ENCODE measurements at regions not wholly inside any gene's neighbourhood (a gene's known extent, or its start where the extent isn't known, plus 50 kb on each side); places are given as distances from the start of the nearest gene placed in this dataset.

DNA sequence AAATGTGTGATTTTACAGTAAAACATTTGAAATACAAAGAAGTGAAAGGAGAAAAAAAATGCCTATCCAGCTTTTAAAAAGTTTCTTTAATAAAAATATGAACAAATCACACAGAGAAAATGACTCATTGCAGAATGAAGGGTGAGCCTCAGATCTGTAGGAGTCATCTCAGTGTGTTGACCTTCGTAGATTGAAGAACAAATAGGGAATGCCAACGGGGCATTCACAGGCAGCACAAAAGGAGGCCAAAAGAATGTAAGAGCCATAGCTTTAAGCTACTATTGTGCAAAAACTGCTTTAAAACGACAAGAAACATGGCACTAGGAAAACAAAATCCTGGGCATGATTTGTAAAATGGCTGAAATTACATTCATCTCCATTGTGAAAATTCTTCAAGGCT is 782.7 kb upstream of the CELF2 start:
- H3K27ac ChIP-seq (ENCODE audit: low read depth, low read length): no peak overlapping the region
- no peaks in the 10 kb centered on the region for H3K36me3 ChIP-seq (ENCODE audit: control insufficient read depth, low read length)
- no peaks in the 10 kb centered on the region for H3K9me2 ChIP-seq (replicated peaks; ENCODE audit: control insufficient read depth, low read length)
- no peak for TF ChIP-seq EZH2phosphoT487 (IDR thresholded peaks at IDR 0.05; ENCODE audit: borderline replicate concordance, low read length)
- TF ChIP-seq, protein P1, sequence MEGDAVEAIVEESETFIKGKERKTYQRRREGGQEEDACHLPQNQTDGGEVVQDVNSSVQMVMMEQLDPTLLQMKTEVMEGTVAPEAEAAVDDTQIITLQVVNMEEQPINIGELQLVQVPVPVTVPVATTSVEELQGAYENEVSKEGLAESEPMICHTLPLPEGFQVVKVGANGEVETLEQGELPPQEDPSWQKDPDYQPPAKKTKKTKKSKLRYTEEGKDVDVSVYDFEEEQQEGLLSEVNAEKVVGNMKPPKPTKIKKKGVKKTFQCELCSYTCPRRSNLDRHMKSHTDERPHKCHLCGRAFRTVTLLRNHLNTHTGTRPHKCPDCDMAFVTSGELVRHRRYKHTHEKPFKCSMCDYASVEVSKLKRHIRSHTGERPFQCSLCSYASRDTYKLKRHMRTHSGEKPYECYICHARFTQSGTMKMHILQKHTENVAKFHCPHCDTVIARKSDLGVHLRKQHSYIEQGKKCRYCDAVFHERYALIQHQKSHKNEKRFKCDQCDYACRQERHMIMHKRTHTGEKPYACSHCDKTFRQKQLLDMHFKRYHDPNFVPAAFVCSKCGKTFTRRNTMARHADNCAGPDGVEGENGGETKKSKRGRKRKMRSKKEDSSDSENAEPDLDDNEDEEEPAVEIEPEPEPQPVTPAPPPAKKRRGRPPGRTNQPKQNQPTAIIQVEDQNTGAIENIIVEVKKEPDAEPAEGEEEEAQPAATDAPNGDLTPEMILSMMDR (IDR thresholded peaks at IDR 0.05; ENCODE audit: low read depth, low read length, poor library complexity, severe bottlenecking): no peak
- H3K4me1 ChIP-seq (ENCODE audit: control insufficient read depth, low read length): no peaks in the 10 kb centered on the region
- no peaks in the 10 kb centered on the region for H3K79me2 ChIP-seq (ENCODE audit: control insufficient read depth, low read length)
- no peaks in the 10 kb centered on the region for H3F3A ChIP-seq (ENCODE audit: control insufficient read depth, insufficient read depth)
- no peak overlapping the region for H3K4me3 ChIP-seq (ENCODE audit: low read length)
- H4K20me1 ChIP-seq (ENCODE audit: control insufficient read depth, insufficient read depth, low read depth, low read length): no peaks in the 10 kb centered on the region
- no peaks in the 10 kb centered on the region for H3K9me3 ChIP-seq (ENCODE audit: control insufficient read depth, insufficient read depth, low read length)
- no peaks in the 10 kb centered on the region for H3K27me3 ChIP-seq (ENCODE audit: control insufficient read depth, low read length)
- no peak overlapping the region for H3K4me2 ChIP-seq (ENCODE audit: low read length)

DNA sequence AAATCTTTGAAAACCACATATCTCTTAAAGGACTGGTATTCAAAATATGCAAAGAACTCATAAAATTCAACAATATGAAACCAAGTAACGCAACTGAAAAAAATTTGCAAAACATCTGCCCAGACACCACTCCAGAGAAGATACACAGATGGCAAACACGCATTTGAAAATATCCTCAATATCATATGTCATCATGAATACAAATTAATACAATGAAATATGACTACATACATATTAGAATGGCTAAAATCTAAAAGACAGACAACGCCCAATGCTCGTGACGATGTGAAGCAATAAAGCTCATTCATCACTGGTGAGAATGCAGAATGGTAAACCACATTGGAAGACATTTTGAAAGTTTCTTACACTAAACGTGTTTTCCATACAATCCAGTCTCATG is 770.1 kb upstream of the CELF2 start:
- Histone ChIP-seq H3K9me2 (replicated peaks; ENCODE audit: control insufficient read depth, low read length) (no peaks in the 10 kb centered on the region), H3K4me3 (ENCODE audit: low read length) (no peak overlapping the region), H3K27me3 (ENCODE audit: control insufficient read depth, low read length) (no peaks in the 10 kb centered on the region), H3K4me2 (ENCODE audit: low read length) (no peak overlapping the region), H3K36me3 (ENCODE audit: control insufficient read depth, low read length) (no peaks in the 10 kb centered on the region), H3K79me2 (ENCODE audit: control insufficient read depth, low read length) (no peaks in the 10 kb centered on the region), H3K9me3 (ENCODE audit: control insufficient read depth, insufficient read depth, low read length) (no peaks in the 10 kb centered on the region), H3F3A (ENCODE audit: control insufficient read depth, insufficient read depth) (no peaks in the 10 kb centered on the region), H3K27ac (ENCODE audit: low read depth, low read length) (no peak overlapping the region), H4K20me1 (ENCODE audit: control insufficient read depth, insufficient read depth, low read depth, low read length) (no peaks in the 10 kb centered on the region), H3K4me1 (ENCODE audit: control insufficient read depth, low read length) (no peaks in the 10 kb centered on the region)
- TF ChIP-seq, protein P1 (IDR thresholded peaks at IDR 0.05; ENCODE audit: low read depth, low read length, poor library complexity, severe bottlenecking): no peak
- TF ChIP-seq EZH2phosphoT487 (IDR thresholded peaks at IDR 0.05; ENCODE audit: borderline replicate concordance, low read length): no peak

DNA sequence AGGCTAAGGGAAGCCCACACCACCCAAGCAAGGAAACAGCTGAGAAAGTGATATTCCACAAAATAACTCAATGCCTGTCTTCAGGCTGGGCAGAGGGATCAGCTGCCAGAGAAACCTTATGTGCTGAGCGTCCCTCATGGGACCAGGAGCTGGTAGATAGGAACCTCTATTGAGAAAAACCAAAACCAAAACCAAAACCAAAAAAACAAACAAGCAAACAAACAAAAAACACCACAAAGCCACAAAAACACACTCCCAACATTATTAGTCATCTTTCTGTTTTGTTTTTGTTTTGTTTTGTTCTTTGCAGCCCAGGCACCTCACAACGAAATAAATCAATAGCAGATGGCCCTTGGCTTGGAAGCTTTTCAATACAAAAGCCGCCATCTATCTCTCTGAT is 760.8 kb upstream of the CELF2 start:
- TF ChIP-seq, protein P1 (IDR thresholded peaks at IDR 0.05; ENCODE audit: low read depth, low read length, poor library complexity, severe bottlenecking): no peak
- no peak for TF ChIP-seq EZH2phosphoT487 (IDR thresholded peaks at IDR 0.05; ENCODE audit: borderline replicate concordance, low read length)
- Histone ChIP-seq H3K4me2 (ENCODE audit: low read length) (no peak overlapping the region), H3K4me1 (ENCODE audit: control insufficient read depth, low read length) (no peaks in the 10 kb centered on the region), H3K4me3 (ENCODE audit: low read length) (no peak overlapping the region), H3K36me3 (ENCODE audit: control insufficient read depth, low read length) (no peaks in the 10 kb centered on the region), H3K27ac (ENCODE audit: low read depth, low read length) (no peak overlapping the region), H4K20me1 (ENCODE audit: control insufficient read depth, insufficient read depth, low read depth, low read length) (no peaks in the 10 kb centered on the region), H3K79me2 (ENCODE audit: control insufficient read depth, low read length) (no peaks in the 10 kb centered on the region), H3K9me2 (replicated peaks; ENCODE audit: control insufficient read depth, low read length) (no peaks in the 10 kb centered on the region), H3F3A (ENCODE audit: control insufficient read depth, insufficient read depth) (no peaks in the 10 kb centered on the region), H3K27me3 (ENCODE audit: control insufficient read depth, low read length) (no peaks in the 10 kb centered on the region), H3K9me3 (ENCODE audit: control insufficient read depth, insufficient read depth, low read length) (0 out of 2 replicates have a peak, but pooled peaks cover 3% of the 10 kb centered on the region)

DNA sequence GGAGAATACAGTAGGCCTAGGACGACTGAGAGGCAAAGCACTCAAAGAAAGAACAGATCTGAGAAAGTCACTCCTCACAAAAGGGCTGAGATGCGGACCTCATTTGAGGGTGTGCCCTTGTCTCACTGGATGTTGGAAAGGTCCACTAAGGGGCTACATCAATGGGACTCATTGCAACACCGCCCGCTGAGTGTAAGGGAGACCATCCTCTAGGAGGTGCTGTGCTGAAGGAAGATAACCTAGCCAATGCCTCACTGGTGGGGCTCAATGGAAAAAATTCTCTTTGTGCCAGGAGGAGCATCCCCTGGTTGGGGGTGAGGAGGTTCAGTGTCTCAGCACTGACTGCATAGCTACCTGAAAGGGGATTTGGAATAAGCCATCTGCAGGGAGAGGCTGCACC is 758.7 kb upstream of the CELF2 start:
- 0 out of 2 replicates have a peak, but pooled peaks cover 3% of the 10 kb centered on the region for H3K9me3 ChIP-seq (ENCODE audit: control insufficient read depth, insufficient read depth, low read length)
- no peaks in the 10 kb centered on the region for H3K4me1 ChIP-seq (ENCODE audit: control insufficient read depth, low read length)
- H3K79me2 ChIP-seq (ENCODE audit: control insufficient read depth, low read length): no peaks in the 10 kb centered on the region
- H3K4me3 ChIP-seq (ENCODE audit: low read length): no peak overlapping the region
- no peaks in the 10 kb centered on the region for H3K27me3 ChIP-seq (ENCODE audit: control insufficient read depth, low read length)
- H3K9me2 ChIP-seq (replicated peaks; ENCODE audit: control insufficient read depth, low read length): no peaks in the 10 kb centered on the region
- no peak for TF ChIP-seq EZH2phosphoT487 (IDR thresholded peaks at IDR 0.05; ENCODE audit: borderline replicate concordance, low read length)
- TF ChIP-seq, protein P1 (IDR thresholded peaks at IDR 0.05; ENCODE audit: low read depth, low read length, poor library complexity, severe bottlenecking): no peak
- no peaks in the 10 kb centered on the region for H3K36me3 ChIP-seq (ENCODE audit: control insufficient read depth, low read length)
- no peaks in the 10 kb centered on the region for H3F3A ChIP-seq (ENCODE audit: control insufficient read depth, insufficient read depth)
- no peaks in the 10 kb centered on the region for H4K20me1 ChIP-seq (ENCODE audit: control insufficient read depth, insufficient read depth, low read depth, low read length)
- H3K4me2 ChIP-seq (ENCODE audit: low read length): no peak overlapping the region
- H3K27ac ChIP-seq (ENCODE audit: low read depth, low read length): no peak overlapping the region

Measured in DOHH2 (cell line).